Keratinocyte (primary cell): ENCODE measurements at regions not wholly inside any gene's neighbourhood (a gene's known extent, or its start where the extent isn't known, plus 50 kb on each side); places are given as distances from the start of the nearest gene placed in this dataset.

Experiments
- DNase-seq: peaks from one replicate; pipeline ENCODE4 v3.0.0-alpha.2; 2011; ENCODE audit warnings: low read depth, missing footprints, low spot score
- FAIRE-seq: peaks from 2 replicates; lab custom pipeline; 2011; peaks lifted over from hg19 to GRCh38; lab: Jason Lieb, UNC
- H2AFZ ChIP-seq: 2 replicates; pipeline ENCODE4 v1.6.0; 2012; ENCODE audit warnings: low read length, control low read depth, inconsistent platforms; ENCODE audit not compliant: control insufficient read depth
- H3K27ac ChIP-seq: 2 replicates; pipeline ENCODE4 v1.5.1; 2011; ENCODE audit warnings: low read length; ENCODE audit not compliant: control insufficient read depth, insufficient read depth
- H3K27me3 ChIP-seq: 3 replicates; pipeline ENCODE4 v1.6.0; 2011; ENCODE audit warnings: low read length; ENCODE audit not compliant: control insufficient read depth, insufficient read depth; ENCODE audit errors: extremely low read depth
- H3K36me3 ChIP-seq, 2 experiments: 2 replicates in 1 of 2; 3 replicates in 1 of 2; pipeline ENCODE4 v1.5.1; 2011; ENCODE audit warnings: low read length in 2 of 2, mild to moderate bottlenecking in 1 of 2; ENCODE audit not compliant: control insufficient read depth in 2 of 2, insufficient read depth in 2 of 2; ENCODE audit errors: extremely low read depth in 1 of 2
- H3K4me1 ChIP-seq: 3 replicates; pipeline ENCODE4 v1.5.1; 2011; ENCODE audit warnings: low read length; ENCODE audit not compliant: control insufficient read depth, insufficient read depth; ENCODE audit errors: extremely low read depth
- H3K4me2 ChIP-seq: 3 replicates; pipeline ENCODE4 v1.6.0; 2011; ENCODE audit warnings: low read depth, low read length; ENCODE audit not compliant: control insufficient read depth, insufficient read depth; ENCODE audit errors: extremely low read depth
- H3K4me3 ChIP-seq, 3 experiments: fragments of 200-600 bp in 1 of 3; sonication (generic) in 1 of 3; 2 replicates in 2 of 3; 3 replicates in 1 of 3; pipeline ENCODE4 v1.5.1; 2011 to 2016; ENCODE audit warnings: low read length in 3 of 3, mild to moderate bottlenecking in 3 of 3, control low read depth in 2 of 3, inconsistent platforms in 1 of 3, low read depth in 1 of 3, mixed read lengths in 1 of 3, mixed run types in 1 of 3, moderate library complexity in 1 of 3; ENCODE audit not compliant: control insufficient read depth in 2 of 3, insufficient read depth in 2 of 3; ENCODE audit errors: extremely low read depth in 1 of 3
- H3K79me2 ChIP-seq: 2 replicates; pipeline ENCODE4 v1.6.0; 2012; ENCODE audit warnings: low read length; ENCODE audit not compliant: control insufficient read depth, insufficient read depth
- H3K9ac ChIP-seq: 3 replicates; pipeline ENCODE4 v1.6.0; 2011; ENCODE audit warnings: low read length; ENCODE audit not compliant: control insufficient read depth, insufficient read depth; ENCODE audit errors: extremely low read depth
- H3K9me1 ChIP-seq: 3 replicates; pipeline ENCODE4 v1.6.0; 2011; ENCODE audit warnings: low read length; ENCODE audit not compliant: control insufficient read depth, insufficient read depth; ENCODE audit errors: extremely low read depth
- H3K9me3 ChIP-seq: 2 replicates; pipeline ENCODE4 v1.5.1; 2012; ENCODE audit warnings: low read depth, low read length; ENCODE audit not compliant: control insufficient read depth
- H4K20me1 ChIP-seq: 3 replicates; pipeline ENCODE4 v1.6.0; 2011; ENCODE audit warnings: low read length; ENCODE audit not compliant: control insufficient read depth, insufficient read depth; ENCODE audit errors: extremely low read depth
- CTCF ChIP-seq, 3 experiments: IDR thresholded peaks in 1 of 3; conservative IDR thresholded peaks in 1 of 3; optimal IDR thresholded peaks in 1 of 3; 2 replicates in 2 of 3; 3 replicates in 1 of 3; pipeline versions ENCODE3 to v1.5.1; 2011; ENCODE audit warnings: low read length in 3 of 3, mild to moderate bottlenecking in 3 of 3, moderate library complexity in 2 of 3, control low read depth in 1 of 3, inconsistent platforms in 1 of 3; ENCODE audit not compliant: insufficient read depth in 2 of 3; ENCODE audit errors: extremely low read depth in 1 of 3
- EZH2 ChIP-seq: IDR thresholded peaks from one replicate; pipeline ENCODE4 v1.6.1; 2012; ENCODE audit warnings: inconsistent platforms, mild to moderate bottlenecking, low read length, moderate library complexity
- dilution Hi-C: fragments of 300-500 bp; cut with MboI; formaldehyde crosslinking; loops from one replicate; pipeline ENCODE4 v1.7.0; 2020; ENCODE audit warnings: low sequenced_read_pairs; ENCODE audit not compliant: extremely low pct_ligation_motif_present

GRCh38 chr2:176709991-176710390 lies 440.7 kb downstream of the MTX2 start:
- no peak overlapping the region for H3K9ac ChIP-seq
- no peak overlapping the region for H3K4me2 ChIP-seq
- H3K27me3 ChIP-seq, result no peaks in the 10 kb centered on the region
- H2AFZ ChIP-seq, result no peak overlapping the region
- H3K4me1 ChIP-seq, result no peaks in the 10 kb centered on the region
- H3K27ac ChIP-seq, result no peak overlapping the region
- no peaks in the 10 kb centered on the region for H3K79me2 ChIP-seq
- H4K20me1 ChIP-seq, result no peaks in the 10 kb centered on the region
- no peak overlapping the region for H3K4me3 ChIP-seq
- H3K9me3 ChIP-seq, result no peaks in the 10 kb centered on the region
- FAIRE-seq (no peak), DNase-seq (no peak)
- no peaks in the 10 kb centered on the region for H3K9me1 ChIP-seq
- H3K36me3 ChIP-seq, result no peaks in the 10 kb centered on the region
- no peak for TF ChIP-seq EZH2
- TF ChIP-seq CTCF (optimal IDR thresholded peaks at IDR 0.05 in 1 of 3, IDR thresholded peaks at IDR 0.05 in 1 of 3, conservative IDR thresholded peaks at IDR 0.05 in 1 of 3; ENCODE audit: extremely low read depth in 1 of 3, insufficient read depth in 2 of 3, low read length in 3 of 3), result no peak
- dilution Hi-C loops, result no loop called here

- H3K4me2 ChIP-seq, result no peak overlapping the region
- H3K9ac ChIP-seq, result no peak overlapping the region
- DNase-seq (no peak), FAIRE-seq (no peak)
- H3K36me3 ChIP-seq, result no peaks in the 10 kb centered on the region
- no peaks in the 10 kb centered on the region for H3K27me3 ChIP-seq
- H3K9me3 ChIP-seq, result no peaks in the 10 kb centered on the region
- TF ChIP-seq EZH2 (no peak), CTCF (optimal IDR thresholded peaks at IDR 0.05 in 1 of 3, IDR thresholded peaks at IDR 0.05 in 1 of 3, conservative IDR thresholded peaks at IDR 0.05 in 1 of 3; ENCODE audit: extremely low read depth in 1 of 3, insufficient read depth in 2 of 3, low read length in 3 of 3) (no peak)
- no peak overlapping the region for H2AFZ ChIP-seq
- H3K9me1 ChIP-seq, result no peaks in the 10 kb centered on the region
- no peaks in the 10 kb centered on the region for H3K4me1 ChIP-seq
- H4K20me1 ChIP-seq, result no peaks in the 10 kb centered on the region
- H3K27ac ChIP-seq, result no peak overlapping the region
- H3K79me2 ChIP-seq, result no peaks in the 10 kb centered on the region
- H3K4me3 ChIP-seq, result no peak overlapping the region
- dilution Hi-C loops, result no loop called here
Observed at GRCh38 chr2:176710657-176711186, 441.5 kb downstream of the MTX2 start.
